GM12878 (cell line): ENCODE measurements at regions not wholly inside any gene's neighbourhood (a gene's known extent, or its start where the extent isn't known, plus 50 kb on each side); places are given as distances from the start of the nearest gene placed in this dataset.

Experiments
- ATAC-seq: fragments of 200-7000 bp; cut with Tn5 transposase; 3 replicates; pipeline ENCODE4 v1.9.1; 2020; ENCODE audit warnings: mild to moderate bottlenecking, moderate library complexity
- BruUV-seq: library from RNA; stranded (reverse); fragments of 400-500 nt; replicated peaks from 2 replicates; lab custom pipeline; 2021; lab: Mats Ljungman, UMichigan
- CTCF ChIA-PET: fragments of 300-600 bp; sonication (Branson Sonifier 250); formaldehyde crosslinking; extraction: SDS; loops from one replicate; lab custom pipeline; 2021; ENCODE audit warnings: inconsistent platforms; lab: Yijun Ruan, JAX
- POLR2A ChIA-PET: fragments of 350-600 bp; formaldehyde crosslinking; extraction: SDS; loops from one replicate; lab custom pipeline; 2021; ENCODE audit warnings: inconsistent platforms; lab: Charles Lee
- RAD21 ChIA-PET: fragments of 300-600 bp; sonication (Branson Sonifier 250); formaldehyde crosslinking; loops from one replicate; lab custom pipeline; 2023; ENCODE audit warnings: antibody characterized with exemption; ENCODE audit not compliant: unreplicated experiment; lab: Charles Lee
- SMC1A ChIA-PET: fragments of 300-600 bp; sonication (Branson Sonifier 250); formaldehyde crosslinking; loops from one replicate; lab custom pipeline; 2023; ENCODE audit not compliant: unreplicated experiment, uncharacterized antibody; lab: Charles Lee
- DNase-seq: peaks from one replicate; pipeline ENCODE4 v3.0.0-alpha.2; 2011; ENCODE audit warnings: low read depth, low spot score
- FAIRE-seq: peaks from 3 replicates; lab custom pipeline; 2011; peaks lifted over from hg19 to GRCh38; lab: Jason Lieb, UNC
- H2AFZ ChIP-seq: 2 replicates; pipeline ENCODE4 v1.6.0; 2011; ENCODE audit warnings: low read depth, low read length, control low read depth; ENCODE audit not compliant: control insufficient read depth
- H3K27ac ChIP-seq: 2 replicates; pipeline ENCODE4 v1.5.1; 2011; ENCODE audit warnings: control low read depth; ENCODE audit not compliant: control insufficient read depth, insufficient read depth
- H3K27me3 ChIP-seq, 2 experiments: replicated peaks in 1 of 2; 2 replicates each; pipeline versions ENCODE4 v1.6.0 to v1.6.1; 2011; ENCODE audit warnings: low read length in 1 of 2; ENCODE audit not compliant: control insufficient read depth in 2 of 2, insufficient read depth in 2 of 2
- H3K36me3 ChIP-seq, 2 experiments: 2 replicates each; pipeline ENCODE4 v1.5.1; 2011; ENCODE audit warnings: low read length in 1 of 2; ENCODE audit not compliant: control insufficient read depth in 2 of 2, insufficient read depth in 2 of 2
- H3K4me1 ChIP-seq: 2 replicates; pipeline ENCODE4 v1.6.1; 2011; ENCODE audit warnings: mild to moderate bottlenecking, low read length, moderate library complexity, mixed read lengths; ENCODE audit not compliant: control insufficient read depth, insufficient read depth
- H3K4me2 ChIP-seq: 2 replicates; pipeline ENCODE4 v1.6.0; 2011; ENCODE audit warnings: control low read depth; ENCODE audit not compliant: control insufficient read depth, insufficient read depth
- H3K4me3 ChIP-seq: fragments of 200-600 bp; sonication (generic); 2 replicates; pipeline ENCODE4 v1.5.1; 2016
- H3K79me2 ChIP-seq: 2 replicates; pipeline ENCODE4 v1.6.0; 2011; ENCODE audit warnings: low read length; ENCODE audit not compliant: control insufficient read depth, insufficient read depth
- H3K9ac ChIP-seq: 2 replicates; pipeline ENCODE4 v1.8.0; 2011; ENCODE audit warnings: low read length, control low read depth, mixed read lengths; ENCODE audit not compliant: control insufficient read depth, insufficient read depth
- H3K9me3 ChIP-seq: replicated peaks from 3 replicates; pipeline ENCODE4 v1.5.1; 2011; ENCODE audit warnings: mild to moderate bottlenecking, low read length; ENCODE audit not compliant: control insufficient read depth, insufficient read depth
- H4K20me1 ChIP-seq: 2 replicates; pipeline ENCODE4 v1.6.0; 2011; ENCODE audit not compliant: control insufficient read depth, insufficient read depth
- CHD2 ChIP-seq: IDR thresholded peaks from 2 replicates; pipeline ENCODE4 v1.6.1; 2011; ENCODE audit warnings: low read depth, low read length, improper control_type of control experiment, borderline replicate concordance
- EGR1 ChIP-seq, 2 experiments: IDR thresholded peaks; 1 replicate in 1 of 2; 2 replicates in 1 of 2; pipeline ENCODE4 v1.6.1; 2011 to 2012; ENCODE audit warnings: low read depth in 2 of 2, low read length in 2 of 2, borderline replicate concordance in 1 of 2, mild to moderate bottlenecking in 1 of 2, moderate library complexity in 1 of 2
- MXI1 ChIP-seq: fragments of 150-350 bp; IDR thresholded peaks from 2 replicates; pipeline ENCODE4 v1.6.1; 2011; ENCODE audit warnings: low read depth, mild to moderate bottlenecking, inconsistent platforms, low read length, improper control_type of control experiment
- NFYA ChIP-seq: IDR thresholded peaks from 2 replicates; pipeline ENCODE4 v1.6.1; 2011; ENCODE audit warnings: low read depth, mild to moderate bottlenecking, low read length, improper control_type of control experiment, borderline replicate concordance
- NR2C2 ChIP-seq: IDR thresholded peaks from 2 replicates; pipeline ENCODE4 v1.6.1; 2011; ENCODE audit warnings: borderline replicate concordance, low read depth; ENCODE audit not compliant: control insufficient read depth, insufficient read length
- POLR2A ChIP-seq: IDR thresholded peaks from 2 replicates; pipeline ENCODE4 v1.6.1; 2011; ENCODE audit warnings: low read depth, mild to moderate bottlenecking, low read length
- SMAD5 ChIP-seq: IDR thresholded peaks from 2 replicates; pipeline ENCODE4 v1.6.1; 2016; ENCODE audit warnings: antibody characterized with exemption, low read depth
- TARDBP ChIP-seq: IDR thresholded peaks from 2 replicates; pipeline ENCODE4 v1.6.1; 2016; ENCODE audit warnings: borderline replicate concordance
- TBL1XR1 ChIP-seq: IDR thresholded peaks from 2 replicates; pipeline ENCODE4 v1.6.1; 2012; ENCODE audit warnings: low read depth, low read length, improper control_type of control experiment
- WGBS: methylation state at CpG from one replicate; pipeline ENCODE4 v1.1.6; 2016; ENCODE audit warnings: low lambda C conversion rate; ENCODE audit not compliant: insufficient replicate concordance, insufficient coverage; ENCODE audit errors: missing lambda C conversion rate; 5-methylcytosine and 5-hydroxymethylcytosine counted together
- in situ Hi-C: fragments of 300-500 bp; cut with MboI; formaldehyde crosslinking; loops from 9 replicates; pipeline ENCODE4 v1.14.3; 2018; ENCODE audit warnings: mixed read lengths
- intact Hi-C: fragments of 100-400 bp; cut with micrococcal nuclease; formaldehyde crosslinking; loops from one replicate; pipeline ENCODE4 v1.14.2; 2022; ENCODE audit not compliant: unreplicated experiment
- TF ChIP-seq, protein P1 (sequence below): fragments of 450-650 bp; IDR thresholded peaks from 2 replicates; pipeline ENCODE4 v1.6.1; 2018; ENCODE audit warnings: borderline replicate concordance, mild to moderate bottlenecking; ENCODE audit not compliant: partially characterized antibody
- TF ChIP-seq, protein P2 (sequence below): IDR thresholded peaks from 2 replicates; pipeline ENCODE4 v1.6.1; 2012; ENCODE audit warnings: improper control_type of control experiment, low read depth, low read length; ENCODE audit not compliant: insufficient replicate concordance

DNA sequence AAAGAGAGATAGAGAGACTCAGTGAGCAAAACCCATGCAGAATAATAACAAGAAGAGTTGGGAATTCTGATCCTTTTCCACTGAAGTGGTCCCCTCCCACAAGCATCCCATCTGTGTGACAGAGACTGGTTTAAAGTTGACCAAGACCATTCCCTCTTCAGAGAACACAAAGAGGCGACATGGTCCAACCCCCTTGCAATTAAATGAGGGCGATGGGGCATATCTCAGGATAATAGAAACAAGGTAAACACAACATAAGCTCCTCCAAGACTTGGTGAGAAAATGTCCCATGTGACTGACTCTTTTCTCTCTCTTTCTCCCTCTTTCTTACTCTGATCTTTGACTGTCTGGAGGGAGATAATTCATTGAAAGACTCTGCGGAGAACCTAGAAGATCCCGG lies 526.7 kb downstream of the SOX11 start:
- RAD21 ChIA-PET, result no interaction called here
- Histone ChIP-seq H3K27ac (no peak overlapping the region), H3K36me3 (no peaks in the 10 kb centered on the region), H3K9me3 (no peaks in the 10 kb centered on the region), H3K27me3 (no peaks in the 10 kb centered on the region), H3K4me2 (no peak overlapping the region), H3K4me3 (no peak overlapping the region), H3K4me1 (peaks cover 2% of the 10 kb centered on the region), H2AFZ (no peak overlapping the region), H3K9ac (no peak overlapping the region), H3K79me2 (no peaks in the 10 kb centered on the region), H4K20me1 (no peaks in the 10 kb centered on the region)
- SMC1A ChIA-PET, result no interaction called here
- POLR2A ChIA-PET, result no interaction called here
- CTCF ChIA-PET, result no interaction called here
- TF ChIP-seq TARDBP (no peak), TBL1XR1 (no peak), CHD2 (no peak), MXI1 (no peak), NFYA (no peak), POLR2A (no peak), EGR1 (IDR thresholded peaks at IDR 0.05; ENCODE audit: borderline replicate concordance in 1 of 2, low read depth in 2 of 2, low read length in 2 of 2) (no peak), NR2C2 (no peak), SMAD5 (no peak)
- TF ChIP-seq, protein P1, sequence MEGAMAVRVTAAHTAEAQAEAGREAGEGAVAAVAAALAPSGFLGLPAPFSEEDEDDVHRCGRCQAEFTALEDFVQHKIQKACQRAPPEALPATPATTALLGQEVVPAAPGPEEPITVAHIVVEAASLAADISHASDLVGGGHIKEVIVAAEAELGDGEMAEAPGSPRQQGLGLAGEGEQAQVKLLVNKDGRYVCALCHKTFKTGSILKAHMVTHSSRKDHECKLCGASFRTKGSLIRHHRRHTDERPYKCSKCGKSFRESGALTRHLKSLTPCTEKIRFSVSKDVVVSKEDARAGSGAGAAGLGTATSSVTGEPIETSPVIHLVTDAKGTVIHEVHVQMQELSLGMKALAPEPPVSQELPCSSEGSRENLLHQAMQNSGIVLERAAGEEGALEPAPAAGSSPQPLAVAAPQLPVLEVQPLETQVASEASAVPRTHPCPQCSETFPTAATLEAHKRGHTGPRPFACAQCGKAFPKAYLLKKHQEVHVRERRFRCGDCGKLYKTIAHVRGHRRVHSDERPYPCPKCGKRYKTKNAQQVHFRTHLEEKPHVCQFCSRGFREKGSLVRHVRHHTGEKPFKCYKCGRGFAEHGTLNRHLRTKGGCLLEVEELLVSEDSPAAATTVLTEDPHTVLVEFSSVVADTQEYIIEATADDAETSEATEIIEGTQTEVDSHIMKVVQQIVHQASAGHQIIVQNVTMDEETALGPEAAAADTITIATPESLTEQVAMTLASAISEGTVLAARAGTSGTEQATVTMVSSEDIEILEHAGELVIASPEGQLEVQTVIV, result no peak
- TF ChIP-seq, protein P2, sequence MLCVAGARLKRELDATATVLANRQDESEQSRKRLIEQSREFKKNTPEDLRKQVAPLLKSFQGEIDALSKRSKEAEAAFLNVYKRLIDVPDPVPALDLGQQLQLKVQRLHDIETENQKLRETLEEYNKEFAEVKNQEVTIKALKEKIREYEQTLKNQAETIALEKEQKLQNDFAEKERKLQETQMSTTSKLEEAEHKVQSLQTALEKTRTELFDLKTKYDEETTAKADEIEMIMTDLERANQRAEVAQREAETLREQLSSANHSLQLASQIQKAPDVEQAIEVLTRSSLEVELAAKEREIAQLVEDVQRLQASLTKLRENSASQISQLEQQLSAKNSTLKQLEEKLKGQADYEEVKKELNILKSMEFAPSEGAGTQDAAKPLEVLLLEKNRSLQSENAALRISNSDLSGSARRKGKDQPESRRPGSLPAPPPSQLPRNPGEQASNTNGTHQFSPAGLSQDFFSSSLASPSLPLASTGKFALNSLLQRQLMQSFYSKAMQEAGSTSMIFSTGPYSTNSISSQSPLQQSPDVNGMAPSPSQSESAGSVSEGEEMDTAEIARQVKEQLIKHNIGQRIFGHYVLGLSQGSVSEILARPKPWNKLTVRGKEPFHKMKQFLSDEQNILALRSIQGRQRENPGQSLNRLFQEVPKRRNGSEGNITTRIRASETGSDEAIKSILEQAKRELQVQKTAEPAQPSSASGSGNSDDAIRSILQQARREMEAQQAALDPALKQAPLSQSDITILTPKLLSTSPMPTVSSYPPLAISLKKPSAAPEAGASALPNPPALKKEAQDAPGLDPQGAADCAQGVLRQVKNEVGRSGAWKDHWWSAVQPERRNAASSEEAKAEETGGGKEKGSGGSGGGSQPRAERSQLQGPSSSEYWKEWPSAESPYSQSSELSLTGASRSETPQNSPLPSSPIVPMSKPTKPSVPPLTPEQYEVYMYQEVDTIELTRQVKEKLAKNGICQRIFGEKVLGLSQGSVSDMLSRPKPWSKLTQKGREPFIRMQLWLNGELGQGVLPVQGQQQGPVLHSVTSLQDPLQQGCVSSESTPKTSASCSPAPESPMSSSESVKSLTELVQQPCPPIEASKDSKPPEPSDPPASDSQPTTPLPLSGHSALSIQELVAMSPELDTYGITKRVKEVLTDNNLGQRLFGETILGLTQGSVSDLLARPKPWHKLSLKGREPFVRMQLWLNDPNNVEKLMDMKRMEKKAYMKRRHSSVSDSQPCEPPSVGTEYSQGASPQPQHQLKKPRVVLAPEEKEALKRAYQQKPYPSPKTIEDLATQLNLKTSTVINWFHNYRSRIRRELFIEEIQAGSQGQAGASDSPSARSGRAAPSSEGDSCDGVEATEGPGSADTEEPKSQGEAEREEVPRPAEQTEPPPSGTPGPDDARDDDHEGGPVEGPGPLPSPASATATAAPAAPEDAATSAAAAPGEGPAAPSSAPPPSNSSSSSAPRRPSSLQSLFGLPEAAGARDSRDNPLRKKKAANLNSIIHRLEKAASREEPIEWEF, result no peak
- no TSS peak for BruUV-seq
- 84% methylated on average over 4 of the region's 4 CpGs for WGBS
- ATAC-seq (no peak), DNase-seq (no peak), FAIRE-seq (no peak)
- in situ Hi-C loops (no loop called here), intact Hi-C loops (no loop called here)
